ENCODE measurements at regions not wholly inside any gene's neighbourhood (a gene's known extent, or its start where the extent isn't known, plus 50 kb on each side); places are given as distances from the start of the nearest gene placed in this dataset.

DNA sequence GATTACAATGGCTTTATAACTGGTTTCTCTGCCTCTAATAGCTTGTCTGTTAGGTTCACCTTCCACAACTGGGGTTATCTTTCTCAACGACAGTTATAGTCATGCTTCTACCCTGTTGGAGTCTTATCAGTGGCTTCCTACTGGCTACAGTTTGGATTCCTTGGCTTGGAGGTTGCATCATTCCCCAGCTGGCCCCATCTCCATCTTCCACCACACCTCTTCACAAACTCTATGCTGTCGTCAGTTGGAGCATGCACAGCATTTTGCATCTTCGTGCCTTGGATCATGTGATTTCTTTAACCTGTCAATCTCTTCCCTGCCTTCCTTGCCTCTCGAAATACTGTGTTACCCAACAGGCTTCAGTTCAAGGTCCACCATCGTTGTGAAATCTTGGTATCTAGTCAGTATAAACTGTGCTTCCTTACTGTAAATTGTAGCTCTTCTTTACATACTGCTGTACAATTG is 316.3 kb upstream of the CXCR4 start:
- H3K9me3 ChIP-seq (ENCODE audit: insufficient read depth, low read depth): no peaks in the 10 kb centered on the region
- no peak for DNase-seq
- no peaks in the 10 kb centered on the region for H3K36me3 ChIP-seq (ENCODE audit: low read depth)
- no peaks in the 10 kb centered on the region for H3K79me2 ChIP-seq (ENCODE audit: low read depth)
- intact Hi-C loops (cut with micrococcal nuclease; ENCODE audit: unreplicated experiment): no loop called here
- H3K27ac ChIP-seq: no peak overlapping the region
- no peak overlapping the region for H2AFZ ChIP-seq
- no peaks in the 10 kb centered on the region for H4K20me1 ChIP-seq (ENCODE audit: insufficient read depth)
- TF ChIP-seq, protein P1, sequence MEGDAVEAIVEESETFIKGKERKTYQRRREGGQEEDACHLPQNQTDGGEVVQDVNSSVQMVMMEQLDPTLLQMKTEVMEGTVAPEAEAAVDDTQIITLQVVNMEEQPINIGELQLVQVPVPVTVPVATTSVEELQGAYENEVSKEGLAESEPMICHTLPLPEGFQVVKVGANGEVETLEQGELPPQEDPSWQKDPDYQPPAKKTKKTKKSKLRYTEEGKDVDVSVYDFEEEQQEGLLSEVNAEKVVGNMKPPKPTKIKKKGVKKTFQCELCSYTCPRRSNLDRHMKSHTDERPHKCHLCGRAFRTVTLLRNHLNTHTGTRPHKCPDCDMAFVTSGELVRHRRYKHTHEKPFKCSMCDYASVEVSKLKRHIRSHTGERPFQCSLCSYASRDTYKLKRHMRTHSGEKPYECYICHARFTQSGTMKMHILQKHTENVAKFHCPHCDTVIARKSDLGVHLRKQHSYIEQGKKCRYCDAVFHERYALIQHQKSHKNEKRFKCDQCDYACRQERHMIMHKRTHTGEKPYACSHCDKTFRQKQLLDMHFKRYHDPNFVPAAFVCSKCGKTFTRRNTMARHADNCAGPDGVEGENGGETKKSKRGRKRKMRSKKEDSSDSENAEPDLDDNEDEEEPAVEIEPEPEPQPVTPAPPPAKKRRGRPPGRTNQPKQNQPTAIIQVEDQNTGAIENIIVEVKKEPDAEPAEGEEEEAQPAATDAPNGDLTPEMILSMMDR (conservative IDR thresholded peaks at IDR 0.05): no peak
- no peak for TF ChIP-seq EZH2 (IDR thresholded peaks at IDR 0.05; ENCODE audit: low read depth)
- peaks cover 37% of the 10 kb centered on the region for H3K27me3 ChIP-seq (ENCODE audit: insufficient read depth, low read depth)
- POLR2A ChIA-PET (ENCODE audit: unreplicated experiment): no interaction called here
- no peaks in the 10 kb centered on the region for H3K4me1 ChIP-seq (replicated peaks; ENCODE audit: insufficient read depth)
- H3K4me2 ChIP-seq: no peak overlapping the region
- CTCF ChIA-PET: no interaction called here
- H3K9me2 ChIP-seq (ENCODE audit: insufficient read depth): no peaks in the 10 kb centered on the region
- no TSS peak for BruUV-seq (replicated peaks)
- H3F3A ChIP-seq (ENCODE audit: insufficient read depth, low read depth): no peaks in the 10 kb centered on the region
- no peak overlapping the region for H3K4me3 ChIP-seq

- Histone ChIP-seq H3K4me1 (replicated peaks; ENCODE audit: insufficient read depth) (no peaks in the 10 kb centered on the region), H3K36me3 (ENCODE audit: low read depth) (no peaks in the 10 kb centered on the region), H3F3A (ENCODE audit: insufficient read depth, low read depth) (no peaks in the 10 kb centered on the region), H3K4me2 (no peak overlapping the region), H4K20me1 (ENCODE audit: insufficient read depth) (no peaks in the 10 kb centered on the region), H3K27ac (no peak overlapping the region), H2AFZ (no peak overlapping the region), H3K79me2 (ENCODE audit: low read depth) (no peaks in the 10 kb centered on the region), H3K27me3 (ENCODE audit: insufficient read depth, low read depth) (peaks cover 36% of the 10 kb centered on the region), H3K9me2 (ENCODE audit: insufficient read depth) (no peaks in the 10 kb centered on the region), H3K9me3 (ENCODE audit: insufficient read depth, low read depth) (no peaks in the 10 kb centered on the region), H3K4me3 (no peak overlapping the region)
- intact Hi-C loops (cut with micrococcal nuclease; ENCODE audit: unreplicated experiment): no loop called here
- CTCF ChIA-PET: no interaction called here
- POLR2A ChIA-PET (ENCODE audit: unreplicated experiment): no interaction called here
- BruUV-seq (replicated peaks): no TSS peak
- no peak for DNase-seq
- no peak for TF ChIP-seq EZH2 (IDR thresholded peaks at IDR 0.05; ENCODE audit: low read depth)
- TF ChIP-seq, protein P1 (conservative IDR thresholded peaks at IDR 0.05): no peak
These were observed 315.3 kb upstream of the CXCR4 start for GRCh38 chr2:136433261-136433660.

DNA sequence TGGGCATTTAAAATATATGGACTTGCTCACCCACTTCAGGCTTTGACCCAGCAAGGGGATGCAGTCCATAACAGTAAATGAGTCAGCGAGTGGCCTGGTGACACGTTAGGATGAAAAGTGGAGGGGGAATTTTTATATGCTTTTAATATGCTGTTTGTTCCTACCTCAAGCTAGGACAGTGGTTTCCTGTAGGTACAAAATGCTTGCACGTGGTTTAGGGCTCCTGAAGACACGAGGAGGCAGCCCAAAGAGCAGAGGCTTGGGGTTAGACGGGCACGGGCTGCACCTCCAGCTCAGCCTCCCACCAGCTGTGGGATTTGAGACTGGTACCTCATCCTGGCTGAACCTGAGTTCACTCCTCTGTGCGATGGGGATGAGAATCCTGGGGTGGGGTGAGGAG is 306.2 kb upstream of the CXCR4 start:
- H4K20me1 ChIP-seq (ENCODE audit: insufficient read depth): no peaks in the 10 kb centered on the region
- ChIA-PET CTCF (no interaction called here), POLR2A (ENCODE audit: unreplicated experiment) (no interaction called here)
- intact Hi-C loops (cut with micrococcal nuclease; ENCODE audit: unreplicated experiment): loop anchor here (5.0 kb wide), 1 partner anchor 1413 kb away; no protein-coding TSS in a partner anchor
- H3K4me3 ChIP-seq: no peak overlapping the region
- BruUV-seq (replicated peaks): no TSS peak
- no peaks in the 10 kb centered on the region for H3K4me1 ChIP-seq (replicated peaks; ENCODE audit: insufficient read depth)
- H3K9me2 ChIP-seq (ENCODE audit: insufficient read depth): no peaks in the 10 kb centered on the region
- no peaks in the 10 kb centered on the region for H3K79me2 ChIP-seq (ENCODE audit: low read depth)
- peaks cover 70% of the 10 kb centered on the region for H3K27me3 ChIP-seq (ENCODE audit: insufficient read depth, low read depth)
- no peaks in the 10 kb centered on the region for H3K9me3 ChIP-seq (ENCODE audit: insufficient read depth, low read depth)
- no peak for TF ChIP-seq EZH2 (IDR thresholded peaks at IDR 0.05; ENCODE audit: low read depth)
- TF ChIP-seq, protein P1 (conservative IDR thresholded peaks at IDR 0.05): no peak
- no peak overlapping the region for H3K27ac ChIP-seq
- no peak overlapping the region for H3K4me2 ChIP-seq
- no peaks in the 10 kb centered on the region for H3K36me3 ChIP-seq (ENCODE audit: low read depth)
- H2AFZ ChIP-seq: no peak overlapping the region
- H3F3A ChIP-seq (ENCODE audit: insufficient read depth, low read depth): no peaks in the 10 kb centered on the region
- DNase-seq: no peak
